ENCODE measurements at regions not wholly inside any gene's neighbourhood (a gene's known extent, or its start where the extent isn't known, plus 50 kb on each side); places are given as distances from the start of the nearest gene placed in this dataset.

DNA sequence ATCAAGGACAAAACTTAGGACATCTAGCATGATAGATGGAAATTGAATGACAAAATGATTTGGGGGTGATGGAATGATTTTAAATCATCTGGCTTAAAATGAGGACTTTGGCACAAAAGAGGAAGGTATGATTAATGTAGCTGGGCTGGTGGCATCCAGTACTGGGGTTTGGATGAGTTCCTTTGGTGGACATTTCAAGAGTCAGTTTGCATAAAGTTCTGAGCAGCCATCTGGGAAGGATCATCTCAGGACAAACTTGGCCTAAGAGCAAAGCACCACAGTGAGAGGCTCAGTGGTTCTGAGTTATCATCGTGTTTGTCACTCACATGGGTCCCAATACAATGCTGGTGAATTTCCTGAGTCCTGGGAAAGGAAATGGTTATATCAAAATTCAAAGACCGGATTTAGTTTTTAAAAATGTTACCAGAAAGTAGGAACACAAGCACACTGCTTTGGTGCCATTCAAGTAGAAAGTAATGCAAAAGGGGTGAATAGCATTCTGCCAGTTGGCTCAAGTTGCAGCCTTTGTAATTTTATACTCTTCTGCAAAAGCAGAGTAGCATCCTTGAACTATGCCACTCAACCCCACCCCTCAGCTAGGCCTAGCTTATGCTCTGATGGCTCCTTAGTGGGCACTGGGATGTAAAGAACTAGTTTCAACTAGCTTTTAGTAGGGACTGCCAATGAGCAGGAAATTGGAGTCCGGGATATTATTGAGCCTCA, 219.0 kb downstream of the COG6 start:
- H3K79me2 ChIP-seq (ENCODE audit: control insufficient read depth, low read length) = no peaks in the 10 kb centered on the region
- H3K4me2 ChIP-seq (ENCODE audit: low read length) = no peak overlapping the region
- H3K36me3 ChIP-seq (ENCODE audit: control insufficient read depth, low read length) = no peaks in the 10 kb centered on the region
- H3F3A ChIP-seq (ENCODE audit: control insufficient read depth, insufficient read depth) = no peaks in the 10 kb centered on the region
- H3K9me2 ChIP-seq (replicated peaks; ENCODE audit: control insufficient read depth, low read length) = no peaks in the 10 kb centered on the region
- H3K4me3 ChIP-seq (ENCODE audit: low read length) = no peak overlapping the region
- TF ChIP-seq, protein P1, sequence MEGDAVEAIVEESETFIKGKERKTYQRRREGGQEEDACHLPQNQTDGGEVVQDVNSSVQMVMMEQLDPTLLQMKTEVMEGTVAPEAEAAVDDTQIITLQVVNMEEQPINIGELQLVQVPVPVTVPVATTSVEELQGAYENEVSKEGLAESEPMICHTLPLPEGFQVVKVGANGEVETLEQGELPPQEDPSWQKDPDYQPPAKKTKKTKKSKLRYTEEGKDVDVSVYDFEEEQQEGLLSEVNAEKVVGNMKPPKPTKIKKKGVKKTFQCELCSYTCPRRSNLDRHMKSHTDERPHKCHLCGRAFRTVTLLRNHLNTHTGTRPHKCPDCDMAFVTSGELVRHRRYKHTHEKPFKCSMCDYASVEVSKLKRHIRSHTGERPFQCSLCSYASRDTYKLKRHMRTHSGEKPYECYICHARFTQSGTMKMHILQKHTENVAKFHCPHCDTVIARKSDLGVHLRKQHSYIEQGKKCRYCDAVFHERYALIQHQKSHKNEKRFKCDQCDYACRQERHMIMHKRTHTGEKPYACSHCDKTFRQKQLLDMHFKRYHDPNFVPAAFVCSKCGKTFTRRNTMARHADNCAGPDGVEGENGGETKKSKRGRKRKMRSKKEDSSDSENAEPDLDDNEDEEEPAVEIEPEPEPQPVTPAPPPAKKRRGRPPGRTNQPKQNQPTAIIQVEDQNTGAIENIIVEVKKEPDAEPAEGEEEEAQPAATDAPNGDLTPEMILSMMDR (IDR thresholded peaks at IDR 0.05; ENCODE audit: low read depth, low read length, poor library complexity, severe bottlenecking) = no peak
- TF ChIP-seq EZH2phosphoT487 (IDR thresholded peaks at IDR 0.05; ENCODE audit: borderline replicate concordance, low read length) = no peak
- H3K27me3 ChIP-seq (ENCODE audit: control insufficient read depth, low read length) = no peaks in the 10 kb centered on the region
- H3K9me3 ChIP-seq (ENCODE audit: control insufficient read depth, insufficient read depth, low read length) = no peaks in the 10 kb centered on the region
- no peaks in the 10 kb centered on the region for H4K20me1 ChIP-seq (ENCODE audit: control insufficient read depth, insufficient read depth, low read depth, low read length)
- no peak overlapping the region for H3K27ac ChIP-seq (ENCODE audit: low read depth, low read length)
- H3K4me1 ChIP-seq (ENCODE audit: control insufficient read depth, low read length) = no peaks in the 10 kb centered on the region

DNA sequence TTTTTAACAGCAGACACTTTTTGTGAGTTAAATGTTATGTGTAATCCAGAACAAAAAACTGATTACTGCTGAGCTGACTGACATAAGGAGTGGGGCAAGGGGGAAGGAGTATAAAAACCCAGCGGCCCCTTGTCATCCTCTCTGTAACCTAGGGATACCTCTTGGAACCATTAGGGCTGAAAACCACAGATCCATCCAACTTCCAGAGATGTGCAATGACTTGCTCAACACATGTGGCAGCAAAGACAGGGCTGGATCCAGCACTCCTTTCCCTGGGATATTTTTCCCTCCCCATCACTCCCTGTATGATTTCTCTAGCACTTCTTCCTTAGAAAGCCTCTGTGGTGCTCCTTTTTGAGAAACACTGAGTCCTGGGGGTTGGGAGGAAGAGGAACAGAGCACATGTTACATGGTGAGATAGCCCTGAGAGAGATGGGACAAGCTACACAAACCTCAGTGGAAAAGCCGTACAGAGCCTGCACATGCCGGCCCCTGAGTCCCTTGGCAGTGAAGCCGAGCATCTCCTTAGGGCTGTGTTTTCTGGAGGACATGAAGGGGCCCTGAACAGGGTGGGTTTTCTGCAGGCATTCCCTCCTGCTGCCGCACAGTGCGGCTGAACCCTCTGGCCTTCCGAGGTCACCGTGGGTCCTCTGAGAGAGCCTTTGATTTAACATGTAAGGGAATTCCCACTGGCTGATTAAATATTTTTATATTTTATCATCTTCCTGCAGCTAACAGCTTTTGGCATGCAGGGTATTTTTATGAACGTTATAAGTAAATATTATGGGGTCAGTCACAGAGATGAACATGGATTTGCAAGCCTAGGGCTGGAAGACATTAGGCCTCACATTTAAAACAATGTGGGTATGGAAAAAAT, 219.9 kb downstream of the COG6 start:
- TF ChIP-seq EZH2phosphoT487 (IDR thresholded peaks at IDR 0.05; ENCODE audit: borderline replicate concordance, low read length) = no peak
- no peak overlapping the region for H3K4me2 ChIP-seq (ENCODE audit: low read length)

DNA sequence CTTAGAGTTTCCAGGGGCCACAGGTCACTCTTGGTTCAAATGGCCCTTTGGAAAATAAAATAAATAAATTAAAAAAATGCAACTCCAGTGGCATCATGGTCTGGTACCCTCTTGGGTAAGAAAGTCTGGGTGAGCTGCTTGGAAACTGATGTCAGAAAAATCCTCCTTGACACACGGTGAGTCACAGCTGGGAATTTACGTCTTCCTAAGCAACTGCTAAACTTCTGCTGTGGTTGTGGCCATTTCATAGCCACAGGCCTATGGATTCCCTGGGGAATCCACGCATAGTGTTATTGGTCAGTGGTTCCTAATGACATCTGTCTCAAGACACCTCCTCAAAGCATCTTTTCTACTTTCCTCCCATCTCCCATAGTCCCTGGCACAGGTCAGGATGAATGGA, 220.8 kb downstream of the COG6 start:
- Histone ChIP-seq H3K9me2 (replicated peaks; ENCODE audit: control insufficient read depth, low read length) (no peaks in the 10 kb centered on the region), H3K79me2 (ENCODE audit: control insufficient read depth, low read length) (no peaks in the 10 kb centered on the region), H3K4me1 (ENCODE audit: control insufficient read depth, low read length) (no peaks in the 10 kb centered on the region), H3K27ac (ENCODE audit: low read depth, low read length) (no peak overlapping the region), H3K36me3 (ENCODE audit: control insufficient read depth, low read length) (no peaks in the 10 kb centered on the region), H4K20me1 (ENCODE audit: control insufficient read depth, insufficient read depth, low read depth, low read length) (no peaks in the 10 kb centered on the region), H3K27me3 (ENCODE audit: control insufficient read depth, low read length) (no peaks in the 10 kb centered on the region), H3K4me2 (ENCODE audit: low read length) (no peak overlapping the region), H3K9me3 (ENCODE audit: control insufficient read depth, insufficient read depth, low read length) (no peaks in the 10 kb centered on the region), H3F3A (ENCODE audit: control insufficient read depth, insufficient read depth) (no peaks in the 10 kb centered on the region), H3K4me3 (ENCODE audit: low read length) (no peak overlapping the region)
- TF ChIP-seq EZH2phosphoT487 (IDR thresholded peaks at IDR 0.05; ENCODE audit: borderline replicate concordance, low read length) = no peak
- TF ChIP-seq, protein P1 (IDR thresholded peaks at IDR 0.05; ENCODE audit: low read depth, low read length, poor library complexity, severe bottlenecking) = no peak

More for the DNA sequence above, 219.9 kb downstream of the COG6 start:
- Histone ChIP-seq H3K27ac (ENCODE audit: low read depth, low read length) (no peak overlapping the region), H3K9me3 (ENCODE audit: control insufficient read depth, insufficient read depth, low read length) (no peaks in the 10 kb centered on the region), H3K9me2 (replicated peaks; ENCODE audit: control insufficient read depth, low read length) (no peaks in the 10 kb centered on the region), H3F3A (ENCODE audit: control insufficient read depth, insufficient read depth) (no peaks in the 10 kb centered on the region), H3K36me3 (ENCODE audit: control insufficient read depth, low read length) (no peaks in the 10 kb centered on the region), H3K79me2 (ENCODE audit: control insufficient read depth, low read length) (no peaks in the 10 kb centered on the region), H3K4me3 (ENCODE audit: low read length) (no peak overlapping the region), H3K27me3 (ENCODE audit: control insufficient read depth, low read length) (no peaks in the 10 kb centered on the region), H3K4me1 (ENCODE audit: control insufficient read depth, low read length) (no peaks in the 10 kb centered on the region), H4K20me1 (ENCODE audit: control insufficient read depth, insufficient read depth, low read depth, low read length) (no peaks in the 10 kb centered on the region)

GRCh38 chr13:39877134-39877533, 221.7 kb downstream of the COG6 start:
- Histone ChIP-seq H3K9me2 (replicated peaks; ENCODE audit: control insufficient read depth, low read length) (no peaks in the 10 kb centered on the region), H4K20me1 (ENCODE audit: control insufficient read depth, insufficient read depth, low read depth, low read length) (no peaks in the 10 kb centered on the region), H3K4me3 (ENCODE audit: low read length) (no peak overlapping the region), H3K4me1 (ENCODE audit: control insufficient read depth, low read length) (no peaks in the 10 kb centered on the region), H3K4me2 (ENCODE audit: low read length) (no peak overlapping the region), H3K36me3 (ENCODE audit: control insufficient read depth, low read length) (no peaks in the 10 kb centered on the region), H3K27me3 (ENCODE audit: control insufficient read depth, low read length) (no peaks in the 10 kb centered on the region), H3K79me2 (ENCODE audit: control insufficient read depth, low read length) (no peaks in the 10 kb centered on the region), H3F3A (ENCODE audit: control insufficient read depth, insufficient read depth) (no peaks in the 10 kb centered on the region), H3K27ac (ENCODE audit: low read depth, low read length) (no peak overlapping the region), H3K9me3 (ENCODE audit: control insufficient read depth, insufficient read depth, low read length) (no peaks in the 10 kb centered on the region)
- TF ChIP-seq, protein P1 (IDR thresholded peaks at IDR 0.05; ENCODE audit: low read depth, low read length, poor library complexity, severe bottlenecking) = no peak
- TF ChIP-seq EZH2phosphoT487 (IDR thresholded peaks at IDR 0.05; ENCODE audit: borderline replicate concordance, low read length) = no peak
